ENCODE measurements at regions not wholly inside any gene's neighbourhood (a gene's known extent, or its start where the extent isn't known, plus 50 kb on each side); places are given as distances from the start of the nearest gene placed in this dataset.

- intact Hi-C loops (cut with DNase I): no loop called here
- no peak for TF ChIP-seq POLR2A (IDR thresholded peaks at IDR 0.05)
- no peak for TF ChIP-seq CTCF (IDR thresholded peaks at IDR 0.05)
- 100% methylated on average over 1 of the region's 1 CpG for WGBS, 2 donors
- Histone ChIP-seq H3K36me3 (replicated peaks in 1 of 2; ENCODE audit: insufficient read depth in 1 of 2, low read depth in 2 of 2) (no peaks in the 10 kb centered on the region), H3K4me3 (no peak overlapping the region), H3K4me1 (no peaks in the 10 kb centered on the region), H3K9me3 (no peaks in the 10 kb centered on the region), H3K27me3 (no peaks in the 10 kb centered on the region), H3K27ac (no peak overlapping the region)
- ATAC-seq (no peak), DNase-seq (no peak)
Observed at GRCh38 chr1:224563666-224564065, 52.5 kb upstream of the CNIH3 start.

- TF ChIP-seq CTCF (IDR thresholded peaks at IDR 0.05) (no peak), POLR2A (IDR thresholded peaks at IDR 0.05) (no peak)
- intact Hi-C loops (cut with DNase I): no loop called here
- Histone ChIP-seq H3K4me3 (no peak overlapping the region), H3K9me3 (no peaks in the 10 kb centered on the region), H3K27ac (no peak overlapping the region), H3K36me3 (replicated peaks in 1 of 2; ENCODE audit: insufficient read depth in 1 of 2, low read depth in 2 of 2) (no peaks in the 10 kb centered on the region), H3K4me1 (no peaks in the 10 kb centered on the region), H3K27me3 (no peaks in the 10 kb centered on the region)
- no peak for DNase-seq
- 81 to 90% methylated on average over 3 of the region's 3 CpGs for WGBS, 2 donors
- ATAC-seq: no peak
Observed at GRCh38 chr1:224564454-224565084, 51.5 kb upstream of the CNIH3 start.

- ATAC-seq: no peak
- peak in 2 of 4 donors; percentile 16 to 38 for DNase-seq
- Histone ChIP-seq H3K4me3 (no peak overlapping the region), H3K36me3 (replicated peaks in 1 of 2; ENCODE audit: insufficient read depth in 1 of 2, low read depth in 2 of 2) (no peaks in the 10 kb centered on the region), H3K9me3 (no peaks in the 10 kb centered on the region), H3K27me3 (no peaks in the 10 kb centered on the region), H3K4me1 (no peaks in the 10 kb centered on the region), H3K27ac (no peak overlapping the region)
- intact Hi-C loops (cut with DNase I): no loop called here
- TF ChIP-seq POLR2A (IDR thresholded peaks at IDR 0.05) (no peak), CTCF (IDR thresholded peaks at IDR 0.05) (no peak)
- 76 to 96% methylated on average over 5 of the region's 5 CpGs for WGBS, 2 donors
Observed at GRCh38 chr1:224565186-224565585, 50.9 kb upstream of the CNIH3 start.

- no peaks in the 10 kb centered on the region for H3K9me3 ChIP-seq
- DNase-seq (no peak), ATAC-seq (no peak)
- no peak overlapping the region for H3K4me3 ChIP-seq
- intact Hi-C loops (cut with DNase I): no loop called here
- no peak overlapping the region for H3K27ac ChIP-seq
- H3K36me3 ChIP-seq (replicated peaks in 1 of 2; ENCODE audit: insufficient read depth in 1 of 2, low read depth in 2 of 2): no peaks in the 10 kb centered on the region
- WGBS, 2 donors: 60 to 86% methylated on average over 3 of the region's 3 CpGs
- H3K27me3 ChIP-seq: no peaks in the 10 kb centered on the region
- TF ChIP-seq CTCF (IDR thresholded peaks at IDR 0.05): no peak
- TF ChIP-seq POLR2A (IDR thresholded peaks at IDR 0.05): no peak
- H3K4me1 ChIP-seq: no peaks in the 10 kb centered on the region
Observed at GRCh38 chr1:224565611-224566406, 50.3 kb upstream of the CNIH3 start.

Data from body of pancreas (tissue), 4 donors.